ENCODE measurements at regions not wholly inside any gene's neighbourhood (a gene's known extent, or its start where the extent isn't known, plus 50 kb on each side); places are given as distances from the start of the nearest gene placed in this dataset.

DNA sequence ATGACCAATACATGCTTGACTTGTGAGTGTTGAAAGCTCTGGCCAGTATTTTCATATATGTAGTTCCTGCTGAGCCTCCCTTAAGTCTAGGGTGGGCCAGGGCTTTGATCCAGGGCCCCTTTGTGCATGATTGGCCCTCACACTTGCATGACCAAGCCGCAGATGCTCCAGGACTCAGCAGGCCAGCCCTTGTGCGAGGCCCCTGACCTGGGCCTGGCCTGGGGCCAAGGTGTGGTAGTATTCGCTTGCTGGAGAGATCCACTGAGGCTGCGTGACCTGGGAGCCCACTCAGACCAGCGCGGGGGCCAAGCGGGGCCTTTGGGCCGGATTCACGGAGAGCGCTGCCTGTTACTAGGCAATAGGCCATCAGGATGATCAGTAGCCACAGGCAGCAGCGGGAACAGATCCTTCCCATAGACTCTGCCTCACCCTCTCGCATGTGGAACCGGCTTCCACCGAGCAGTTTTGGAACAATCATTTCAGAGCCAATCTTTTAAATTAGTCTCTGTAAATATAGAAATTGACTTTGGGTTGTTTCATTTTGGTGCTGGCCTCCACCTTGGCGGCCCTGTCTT is 79.0 kb upstream of the PTCH1 start:
- Mint-ChIP-seq H3K9me3 (ENCODE audit: low read depth) (no peaks in the 10 kb centered on the region), H3K4me1 (ENCODE audit: low read depth) (no peaks in the 10 kb centered on the region), H3K36me3 (ENCODE audit: insufficient read depth) (no peaks in the 10 kb centered on the region), H3K27ac (no peak overlapping the region), H3K4me3 (ENCODE audit: low read depth) (no peak overlapping the region), H3K27me3 (no peaks in the 10 kb centered on the region)
- TF ChIP-seq, protein P1, sequence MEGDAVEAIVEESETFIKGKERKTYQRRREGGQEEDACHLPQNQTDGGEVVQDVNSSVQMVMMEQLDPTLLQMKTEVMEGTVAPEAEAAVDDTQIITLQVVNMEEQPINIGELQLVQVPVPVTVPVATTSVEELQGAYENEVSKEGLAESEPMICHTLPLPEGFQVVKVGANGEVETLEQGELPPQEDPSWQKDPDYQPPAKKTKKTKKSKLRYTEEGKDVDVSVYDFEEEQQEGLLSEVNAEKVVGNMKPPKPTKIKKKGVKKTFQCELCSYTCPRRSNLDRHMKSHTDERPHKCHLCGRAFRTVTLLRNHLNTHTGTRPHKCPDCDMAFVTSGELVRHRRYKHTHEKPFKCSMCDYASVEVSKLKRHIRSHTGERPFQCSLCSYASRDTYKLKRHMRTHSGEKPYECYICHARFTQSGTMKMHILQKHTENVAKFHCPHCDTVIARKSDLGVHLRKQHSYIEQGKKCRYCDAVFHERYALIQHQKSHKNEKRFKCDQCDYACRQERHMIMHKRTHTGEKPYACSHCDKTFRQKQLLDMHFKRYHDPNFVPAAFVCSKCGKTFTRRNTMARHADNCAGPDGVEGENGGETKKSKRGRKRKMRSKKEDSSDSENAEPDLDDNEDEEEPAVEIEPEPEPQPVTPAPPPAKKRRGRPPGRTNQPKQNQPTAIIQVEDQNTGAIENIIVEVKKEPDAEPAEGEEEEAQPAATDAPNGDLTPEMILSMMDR (IDR thresholded peaks at IDR 0.05; ENCODE audit: unreplicated experiment): no peak
- no peak for DNase-seq (ENCODE audit: low spot score, unreplicated experiment)

DNA sequence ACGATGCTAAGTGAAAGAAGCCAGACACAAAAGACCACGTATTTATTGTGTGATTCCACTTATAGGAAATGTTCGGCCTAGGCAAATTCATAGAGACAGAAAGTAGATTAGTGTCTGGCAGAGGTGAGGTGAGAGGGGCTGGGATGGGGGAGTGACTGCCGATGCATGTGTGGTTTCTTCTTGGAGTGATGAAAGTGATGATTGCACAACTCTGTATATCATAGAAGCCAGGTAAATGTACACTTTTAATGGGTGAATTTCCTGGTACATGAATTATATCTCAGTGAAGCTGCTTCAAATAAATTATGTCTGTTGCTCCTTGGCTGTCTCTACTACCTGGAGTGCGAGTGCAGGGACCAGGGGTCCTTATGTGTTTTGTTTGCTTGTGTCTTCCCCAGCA is 76.2 kb upstream of the PTCH1 start:
- Mint-ChIP-seq H3K27me3 (peaks cover 8% of the 10 kb centered on the region), H3K36me3 (ENCODE audit: insufficient read depth) (no peaks in the 10 kb centered on the region), H3K27ac (no peak overlapping the region), H3K4me3 (ENCODE audit: low read depth) (no peak overlapping the region), H3K4me1 (ENCODE audit: low read depth) (no peaks in the 10 kb centered on the region), H3K9me3 (ENCODE audit: low read depth) (no peaks in the 10 kb centered on the region)
- TF ChIP-seq, protein P1 (IDR thresholded peaks at IDR 0.05; ENCODE audit: unreplicated experiment): no peak
- no peak for DNase-seq (ENCODE audit: low spot score, unreplicated experiment)

DNA sequence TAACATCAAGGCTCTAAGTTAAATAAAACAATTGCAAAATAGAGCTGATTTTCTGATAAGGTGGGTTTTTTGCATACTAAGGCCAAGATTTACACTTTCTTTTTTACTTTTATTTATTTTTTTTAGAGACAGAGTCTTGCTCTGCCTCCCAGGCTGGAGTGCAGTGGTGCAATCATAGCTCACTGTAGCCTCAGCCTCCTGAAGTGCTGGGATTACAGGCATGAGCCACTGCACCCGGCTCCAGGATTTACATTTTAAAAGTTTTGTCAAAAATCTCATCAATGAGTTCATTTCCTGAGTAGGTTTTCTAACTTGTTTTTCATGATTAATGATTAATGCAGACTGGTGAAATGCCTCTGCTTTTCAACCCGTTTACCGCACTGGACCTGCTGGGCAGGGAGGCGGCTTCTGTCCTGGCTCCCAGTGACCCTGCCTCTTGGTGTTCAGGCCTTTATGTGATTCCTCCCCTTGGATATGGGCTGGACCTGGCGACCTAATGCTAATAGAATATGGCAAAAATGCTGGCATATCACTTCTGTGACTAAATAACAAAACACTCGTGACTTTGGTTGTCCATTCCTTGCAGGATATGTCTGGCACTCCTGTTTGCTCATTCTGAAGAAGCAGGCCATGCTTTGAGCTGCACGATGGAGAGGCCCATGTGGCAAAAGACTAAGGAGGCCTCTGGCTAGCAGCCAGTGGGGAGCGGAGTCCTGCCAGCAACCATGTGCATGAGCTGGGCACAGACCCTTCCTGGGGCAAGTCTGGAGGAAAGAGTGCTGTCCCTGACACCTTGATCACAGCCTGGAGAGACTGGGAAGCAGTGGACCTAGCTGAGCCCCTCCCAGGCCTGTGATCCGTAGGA is 72.2 kb upstream of the PTCH1 start:
- Mint-ChIP-seq H3K4me1 (ENCODE audit: low read depth) (peaks cover 3% of the 10 kb centered on the region), H3K27ac (no peak overlapping the region), H3K4me3 (ENCODE audit: low read depth) (no peak overlapping the region), H3K9me3 (ENCODE audit: low read depth) (no peaks in the 10 kb centered on the region), H3K27me3 (peaks cover 8% of the 10 kb centered on the region), H3K36me3 (ENCODE audit: insufficient read depth) (no peaks in the 10 kb centered on the region)
- no peak for DNase-seq (ENCODE audit: low spot score, unreplicated experiment)
- TF ChIP-seq, protein P1 (IDR thresholded peaks at IDR 0.05; ENCODE audit: unreplicated experiment): no peak

DNA sequence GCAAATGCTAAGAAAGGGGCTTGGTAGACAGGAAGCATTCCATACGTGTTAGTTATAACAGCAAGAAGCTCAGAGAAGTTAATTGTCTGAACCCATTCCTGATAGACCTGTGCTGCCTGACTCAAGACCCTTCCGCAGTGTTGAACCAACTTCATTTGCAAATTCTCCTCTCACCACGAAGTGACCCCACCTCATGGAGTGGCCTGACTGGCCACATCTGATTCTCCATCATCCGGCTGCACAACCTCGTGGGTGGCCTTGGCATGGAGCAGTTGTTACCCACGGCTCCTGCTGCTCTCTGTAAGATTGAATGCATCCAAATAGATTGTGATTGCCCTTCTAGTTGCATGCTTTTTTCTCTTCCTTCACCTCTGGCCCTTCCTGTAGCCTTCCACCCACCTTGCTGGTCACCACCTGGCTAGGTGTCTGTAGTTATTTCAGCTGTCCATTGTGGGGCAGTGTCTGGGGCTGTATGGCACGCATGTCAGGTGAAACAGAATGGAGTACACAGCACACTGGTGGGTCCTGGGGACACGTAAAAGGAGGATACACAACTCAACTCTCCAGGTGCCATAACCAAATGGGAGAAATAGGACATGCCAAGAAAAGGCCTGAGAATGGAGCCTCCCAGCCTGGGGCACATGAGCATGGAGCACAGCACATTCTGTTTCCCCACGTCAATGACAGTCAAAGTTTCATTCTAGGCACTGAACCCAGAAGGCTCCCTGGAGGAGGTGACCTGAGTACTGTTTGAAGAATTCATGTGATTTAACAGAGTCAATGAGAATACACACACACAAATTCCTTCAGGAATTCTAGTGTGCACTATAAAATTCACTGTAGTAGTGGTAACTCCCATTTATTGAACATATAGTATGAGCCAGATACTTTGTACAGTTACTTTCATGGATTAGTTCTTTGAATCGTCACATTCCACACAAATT is 70.5 kb upstream of the PTCH1 start:
- TF ChIP-seq, protein P1 (IDR thresholded peaks at IDR 0.05; ENCODE audit: unreplicated experiment): no peak
- no peaks in the 10 kb centered on the region for H3K36me3 Mint-ChIP-seq (ENCODE audit: insufficient read depth)
- H3K9me3 Mint-ChIP-seq (ENCODE audit: low read depth): no peaks in the 10 kb centered on the region
- no peak for DNase-seq (ENCODE audit: low spot score, unreplicated experiment)
- H3K4me1 Mint-ChIP-seq (ENCODE audit: low read depth): peaks cover 3% of the 10 kb centered on the region
- no peak overlapping the region for H3K27ac Mint-ChIP-seq
- peaks cover 11% of the 10 kb centered on the region for H3K27me3 Mint-ChIP-seq
- H3K4me3 Mint-ChIP-seq (ENCODE audit: low read depth): no peak overlapping the region

DNA sequence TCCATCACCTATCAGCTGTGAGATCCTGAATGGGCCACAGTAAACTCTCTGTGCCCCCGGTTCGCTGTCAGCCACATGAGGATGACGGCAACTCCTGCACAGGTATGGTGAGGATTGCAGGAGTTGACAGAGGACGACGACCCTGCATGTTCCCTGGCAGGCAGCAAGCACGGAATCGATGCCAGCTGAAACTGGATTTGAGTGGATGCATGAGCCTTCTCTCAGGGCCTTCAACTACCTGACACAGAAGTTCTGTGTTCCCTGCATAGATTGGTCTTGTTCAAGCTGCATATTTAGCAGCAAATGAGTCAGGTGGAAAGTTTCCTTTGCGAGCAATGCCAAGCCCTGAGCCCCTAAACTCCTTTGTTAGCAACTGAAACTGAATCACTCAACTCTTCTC is 69.6 kb upstream of the PTCH1 start:
- no peak for DNase-seq (ENCODE audit: low spot score, unreplicated experiment)
- Mint-ChIP-seq H3K4me1 (ENCODE audit: low read depth) (peaks cover 6% of the 10 kb centered on the region), H3K36me3 (ENCODE audit: insufficient read depth) (no peaks in the 10 kb centered on the region), H3K27me3 (peaks cover 11% of the 10 kb centered on the region), H3K4me3 (ENCODE audit: low read depth) (no peak overlapping the region), H3K9me3 (ENCODE audit: low read depth) (no peaks in the 10 kb centered on the region), H3K27ac (no peak overlapping the region)
- TF ChIP-seq, protein P1 (IDR thresholded peaks at IDR 0.05; ENCODE audit: unreplicated experiment): no peak
